Non-pigmented ciliary epithelial cell (primary cell): ENCODE measurements at regions not wholly inside any gene's neighbourhood (a gene's known extent, or its start where the extent isn't known, plus 50 kb on each side); places are given as distances from the start of the nearest gene placed in this dataset.

Source experiments
- DNase-seq: peaks from one replicate; pipeline ENCODE4 v3.0.0-alpha.2; 2010; ENCODE audit warnings: low read depth

GRCh38 chr3:1954632-1955031, 144.0 kb upstream of the CNTN4 start:
- DNase-seq = no peak

- no peak for DNase-seq
Observed at GRCh38 chr3:1955170-1955569, 143.5 kb upstream of the CNTN4 start.

- DNase-seq = no peak
Observed at GRCh38 chr3:1955750-1956149, 142.9 kb upstream of the CNTN4 start.

GRCh38 chr3:1960506-1960905, 138.2 kb upstream of the CNTN4 start:
- no peak for DNase-seq

GRCh38 chr3:1962396-1963088, 136.1 kb upstream of the CNTN4 start:
- DNase-seq = no peak

GRCh38 chr3:1963896-1964295, 134.8 kb upstream of the CNTN4 start:
- no peak for DNase-seq

GRCh38 chr3:1967525-1967924, 131.1 kb upstream of the CNTN4 start:
- DNase-seq = no peak

- DNase-seq = no peak
Observed at GRCh38 chr3:1969281-1969680, 129.4 kb upstream of the CNTN4 start.

GRCh38 chr3:1971780-1972179, 126.9 kb upstream of the CNTN4 start:
- peak; percentile 30 for DNase-seq

- no peak for DNase-seq
Observed at GRCh38 chr3:1979961-1980615, 118.6 kb upstream of the CNTN4 start.

GRCh38 chr3:1987980-1988379, 110.7 kb upstream of the CNTN4 start:
- no peak for DNase-seq

GRCh38 chr3:1998739-1999138, 99.9 kb upstream of the CNTN4 start:
- no peak for DNase-seq

GRCh38 chr3:2001306-2002108, 97.2 kb upstream of the CNTN4 start:
- no peak for DNase-seq

GRCh38 chr3:2023959-2024358, 74.7 kb upstream of the CNTN4 start:
- DNase-seq = no peak

- no peak for DNase-seq
Observed at GRCh38 chr3:2024713-2025112, 74.0 kb upstream of the CNTN4 start.

GRCh38 chr3:2029559-2029958, 69.1 kb upstream of the CNTN4 start:
- DNase-seq = no peak

- DNase-seq = no peak
Observed at GRCh38 chr3:2036076-2036475, 62.6 kb upstream of the CNTN4 start.

GRCh38 chr3:2041931-2042330, 56.7 kb upstream of the CNTN4 start:
- DNase-seq = no peak
